CD14-positive monocyte (primary cell): ENCODE measurements at regions not wholly inside any gene's neighbourhood (a gene's known extent, or its start where the extent isn't known, plus 50 kb on each side); places are given as distances from the start of the nearest gene placed in this dataset.

ENCODE experiments used
- DNase-seq, 3 donors: peaks; one replicate each; pipeline ENCODE4 v3.0.0-alpha.2; 2011 to 2022
- H2AFZ ChIP-seq: 2 replicates; pipeline ENCODE4 v1.6.0; 2012; ENCODE audit warnings: mild to moderate bottlenecking, low read depth, low read length, inconsistent platforms; ENCODE audit not compliant: insufficient read depth, poor library complexity, severe bottlenecking
- H3K27ac ChIP-seq, 2 donors: 1 replicate in 1 of 2; 2 replicates in 1 of 2; pipeline ENCODE4 v1.5.1; 2012 to 2013; ENCODE audit warnings: low read length in 2 of 2, control low read depth in 1 of 2, inconsistent platforms in 1 of 2, low read depth in 1 of 2, mild to moderate bottlenecking in 1 of 2
- H3K27me3 ChIP-seq, 2 donors: one replicate each; pipeline versions ENCODE4 v1.6.0 to v1.6.1; 2011 to 2013; ENCODE audit warnings: low read length in 2 of 2; ENCODE audit not compliant: control insufficient read depth in 2 of 2, insufficient read depth in 2 of 2
- H3K36me3 ChIP-seq, 2 donors: replicated peaks in 1 of 2; 1 replicate in 1 of 2; 2 replicates in 1 of 2; pipeline versions ENCODE4 v1.5.1 to v1.6.1; 2012 to 2013; ENCODE audit warnings: low read length in 2 of 2, control low read depth in 1 of 2, inconsistent platforms in 1 of 2, mild to moderate bottlenecking in 1 of 2; ENCODE audit not compliant: insufficient read depth in 2 of 2, control insufficient read depth in 1 of 2
- H3K4me1 ChIP-seq, 2 donors: 1 replicate in 1 of 2; 2 replicates in 1 of 2; pipeline versions ENCODE4 v1.5.1 to v1.6.1; 2012 to 2013; ENCODE audit warnings: low read length in 2 of 2, control low read depth in 1 of 2, inconsistent platforms in 1 of 2, mild to moderate bottlenecking in 1 of 2, moderate library complexity in 1 of 2; ENCODE audit not compliant: insufficient read depth in 2 of 2, control insufficient read depth in 1 of 2
- H3K4me2 ChIP-seq: replicated peaks from 2 replicates; pipeline ENCODE3; 2012; ENCODE audit warnings: low read length, moderate library complexity, mild to moderate bottlenecking; ENCODE audit not compliant: poor library complexity, severe bottlenecking; ENCODE audit errors: extremely low read depth
- H3K4me3 ChIP-seq, 3 experiments: fragments of 200-600 bp in 1 of 3; sonication (generic) in 1 of 3; replicated peaks in 1 of 3; 1 replicate in 2 of 3; 2 replicates in 1 of 3; pipeline ENCODE4 v1.5.1; 2011 to 2013; ENCODE audit warnings: low read length in 3 of 3, mild to moderate bottlenecking in 3 of 3, control low read depth in 2 of 3, low read depth in 2 of 3, inconsistent platforms in 1 of 3, moderate library complexity in 1 of 3
- H3K79me2 ChIP-seq: 2 replicates; pipeline ENCODE4 v1.6.0; 2012; ENCODE audit warnings: mild to moderate bottlenecking, control low read depth, inconsistent platforms, low read length, moderate library complexity; ENCODE audit not compliant: insufficient read depth
- H3K9ac ChIP-seq: 2 replicates; pipeline ENCODE4 v1.6.0; 2017; ENCODE audit warnings: low read length, mild to moderate bottlenecking; ENCODE audit not compliant: insufficient read depth, poor library complexity, severe bottlenecking
- H3K9me3 ChIP-seq, 2 donors: replicated peaks in 1 of 2; 1 replicate in 1 of 2; 2 replicates in 1 of 2; pipeline versions ENCODE4 v1.5.1 to v1.6.1; 2012 to 2013; ENCODE audit warnings: low read length in 2 of 2, control low read depth in 1 of 2; ENCODE audit not compliant: control insufficient read depth in 1 of 2, insufficient read depth in 1 of 2
- H4K20me1 ChIP-seq: 2 replicates; pipeline ENCODE4 v1.6.0; 2012; ENCODE audit warnings: mild to moderate bottlenecking, low read length, control low read depth, moderate library complexity; ENCODE audit not compliant: insufficient read depth
- H3K27ac Mint-ChIP-seq, 7 donors: one replicate each; pipeline ENCODE4 v1.8.0; 2020; ENCODE audit warnings: mild to moderate bottlenecking in 7 of 7, mixed read lengths in 7 of 7, moderate library complexity in 6 of 7, inconsistent platforms in 2 of 7
- H3K27me3 Mint-ChIP-seq, 3 donors: one replicate each; pipeline ENCODE4 v1.8.0; 2021 to 2022; ENCODE audit warnings: low read depth in 3 of 3, mild to moderate bottlenecking in 3 of 3, mixed read lengths in 3 of 3, moderate library complexity in 3 of 3, inconsistent platforms in 1 of 3
- H3K36me3 Mint-ChIP-seq, 2 donors: one replicate each; pipeline ENCODE4 v1.8.0; 2020; ENCODE audit warnings: mixed read lengths in 2 of 2, inconsistent platforms in 1 of 2, mild to moderate bottlenecking in 1 of 2
- H3K4me1 Mint-ChIP-seq: one replicate; pipeline ENCODE4 v1.8.0; 2020; ENCODE audit warnings: mild to moderate bottlenecking, mixed read lengths
- H3K4me3 Mint-ChIP-seq, 2 donors: one replicate each; pipeline ENCODE4 v1.8.0; 2020; ENCODE audit warnings: mild to moderate bottlenecking in 2 of 2, mixed read lengths in 2 of 2, moderate library complexity in 1 of 2
- H3K9me3 Mint-ChIP-seq, 7 donors: one replicate each; pipeline ENCODE4 v1.8.0; 2020 to 2022; ENCODE audit warnings: mixed read lengths in 7 of 7, mild to moderate bottlenecking in 6 of 7, moderate library complexity in 6 of 7, inconsistent platforms in 2 of 7
- CTCF ChIP-seq: fragments of 200-600 bp; IDR thresholded peaks from one replicate; pipeline ENCODE4 v1.8.0; 2022; ENCODE audit warnings: antibody characterized with exemption, mild to moderate bottlenecking
- WGBS: methylation state at CpG from one replicate; pipeline ENCODE4 v1.1.5; 2013; ENCODE audit warnings: missing lambda C conversion rate; ENCODE audit not compliant: insufficient coverage; 5-methylcytosine and 5-hydroxymethylcytosine counted together
- intact Hi-C, 2 donors: fragments of 100-400 bp; cut with micrococcal nuclease; formaldehyde crosslinking; loops; one replicate each; pipeline versions ENCODE4 v1.15.0 to v1.15.1; 2023

- intact Hi-C loops, result no loop called here
Measured at GRCh38 chr1:38745476-38746401, 113.8 kb downstream of the RRAGC start.

More at GRCh38 chr1:38745476-38746401, 113.8 kb downstream of the RRAGC start:
- Mint-ChIP-seq H3K27me3 (peaks cover 3 to 13% (median 7%) of the 10 kb centered on the region in 3 donors), H3K36me3 (no peaks in the 10 kb centered on the region), H3K4me1 (no peaks in the 10 kb centered on the region), H3K9me3 (peaks cover 0 to 13% (median 1%) of the 10 kb centered on the region in 7 donors), H3K4me3 (no peak overlapping the region), H3K27ac (no peak overlapping the region)
- Histone ChIP-seq H3K27me3 (no peaks in the 10 kb centered on the region), H4K20me1 (no peaks in the 10 kb centered on the region), H3K27ac (no peak overlapping the region), H3K9me3 (no peaks in the 10 kb centered on the region), H3K9ac (no peak overlapping the region), H3K36me3 (no peaks in the 10 kb centered on the region), H2AFZ (no peak overlapping the region), H3K4me2 (no peak overlapping the region), H3K4me1 (no peaks in the 10 kb centered on the region), H3K4me3 (no peak overlapping the region), H3K79me2 (no peaks in the 10 kb centered on the region)
- no peak for DNase-seq
- WGBS, result 89% methylated on average over 7 of the region's 9 CpGs
- TF ChIP-seq CTCF, result no peak
